H9 (cell line): ENCODE measurements at regions not wholly inside any gene's neighbourhood (a gene's known extent, or its start where the extent isn't known, plus 50 kb on each side); places are given as distances from the start of the nearest gene placed in this dataset.

Source experiments
- DNase-seq: peaks from one replicate; pipeline ENCODE4 v3.0.0-alpha.2; 2017
- H2AFZ ChIP-seq: one replicate; pipeline ENCODE4 v1.6.1; 2013; ENCODE audit warnings: mild to moderate bottlenecking, low read length, control low read depth, moderate library complexity
- H2AK5ac ChIP-seq: 2 replicates; pipeline ENCODE4 v1.6.1; 2013; ENCODE audit warnings: low read length, control low read depth, mixed read lengths; ENCODE audit not compliant: insufficient read length
- H2BK120ac ChIP-seq: one replicate; pipeline ENCODE4 v1.6.1; 2013; ENCODE audit warnings: low read depth, mild to moderate bottlenecking, low read length, control low read depth, inconsistent platforms; ENCODE audit not compliant: poor library complexity, severe bottlenecking
- H2BK12ac ChIP-seq: 2 replicates; pipeline ENCODE4 v1.6.1; 2013; ENCODE audit warnings: low read length, control low read depth, mixed read lengths, low read depth; ENCODE audit not compliant: insufficient read length
- H2BK15ac ChIP-seq: 2 replicates; pipeline ENCODE4 v1.6.1; 2013; ENCODE audit warnings: low read depth, low read length, control low read depth
- H2BK20ac ChIP-seq: one replicate; pipeline ENCODE4 v1.6.1; 2013; ENCODE audit warnings: low read depth, mild to moderate bottlenecking, low read length, control low read depth, inconsistent platforms; ENCODE audit not compliant: poor library complexity, severe bottlenecking
- H2BK5ac ChIP-seq: 2 replicates; pipeline ENCODE4 v1.6.1; 2013; ENCODE audit warnings: low read length, control low read depth, mixed read lengths; ENCODE audit not compliant: insufficient read length
- H3K14ac ChIP-seq: 2 replicates; pipeline ENCODE4 v1.6.1; 2013; ENCODE audit warnings: low read length, control low read depth; ENCODE audit not compliant: insufficient read depth
- H3K18ac ChIP-seq: 2 replicates; pipeline ENCODE4 v1.6.1; 2013; ENCODE audit warnings: low read depth, mild to moderate bottlenecking, mixed read lengths, low read length, control low read depth; ENCODE audit not compliant: insufficient read length
- H3K23ac ChIP-seq: 2 replicates; pipeline ENCODE4 v1.6.1; 2013; ENCODE audit warnings: low read length, control low read depth, mixed read lengths, low read depth; ENCODE audit not compliant: insufficient read length
- H3K23me2 ChIP-seq: 2 replicates; pipeline ENCODE4 v1.6.1; 2013; ENCODE audit warnings: low read depth, mild to moderate bottlenecking, mixed read lengths, low read length, control low read depth; ENCODE audit not compliant: insufficient read length, poor library complexity, severe bottlenecking
- H3K27ac ChIP-seq: 2 replicates; pipeline ENCODE4 v1.5.1; 2013; ENCODE audit warnings: low read length, control low read depth, mixed read lengths, low read depth; ENCODE audit not compliant: insufficient read length
- H3K27me3 ChIP-seq: 2 replicates; pipeline ENCODE4 v1.6.1; 2013; ENCODE audit warnings: low read length, control low read depth, inconsistent platforms; ENCODE audit not compliant: insufficient read depth
- H3K4ac ChIP-seq: 2 replicates; pipeline ENCODE4 v1.6.1; 2013; ENCODE audit warnings: low read depth, mild to moderate bottlenecking, control low read depth, inconsistent platforms, low read length, moderate library complexity
- H3K4me1 ChIP-seq: 2 replicates; pipeline ENCODE4 v1.6.1; 2013; ENCODE audit warnings: low read length, control low read depth, inconsistent platforms; ENCODE audit not compliant: insufficient read depth
- H3K4me2 ChIP-seq: 2 replicates; pipeline ENCODE4 v1.6.1; 2013; ENCODE audit warnings: low read length, control low read depth, mixed read lengths; ENCODE audit not compliant: insufficient read length, insufficient read depth
- H3K56ac ChIP-seq: 2 replicates; pipeline ENCODE4 v1.6.1; 2013; ENCODE audit warnings: low read depth, mild to moderate bottlenecking, mixed read lengths, low read length, control low read depth; ENCODE audit not compliant: insufficient read length
- H3K79me1 ChIP-seq: 2 replicates; pipeline ENCODE4 v1.6.1; 2013; ENCODE audit warnings: low read depth, mild to moderate bottlenecking, moderate library complexity, low read length, control low read depth, inconsistent platforms; ENCODE audit not compliant: insufficient read depth, poor library complexity, severe bottlenecking
- H3K79me2 ChIP-seq: 2 replicates; pipeline ENCODE4 v1.6.1; 2013; ENCODE audit warnings: low read length, control low read depth, inconsistent platforms; ENCODE audit not compliant: insufficient read depth
- H3K9ac ChIP-seq: 2 replicates; pipeline ENCODE4 v1.6.1; 2013; ENCODE audit warnings: low read length, control low read depth, mixed read lengths; ENCODE audit not compliant: insufficient read length; ENCODE audit errors: extremely low read depth
- H3K9me3 ChIP-seq: one replicate; pipeline ENCODE4 v1.6.1; 2013; ENCODE audit warnings: low read depth, low read length, inconsistent platforms; ENCODE audit not compliant: control insufficient read depth
- H3T11ph ChIP-seq: one replicate; pipeline ENCODE4 v1.6.1; 2013; ENCODE audit warnings: mild to moderate bottlenecking, low read length, control low read depth, inconsistent platforms
- H4K20me1 ChIP-seq: one replicate; pipeline ENCODE4 v1.6.1; 2013; ENCODE audit not compliant: control insufficient read depth, insufficient read length, insufficient read depth
- H4K5ac ChIP-seq: 2 replicates; pipeline ENCODE4 v1.6.1; 2013; ENCODE audit warnings: low read depth, mild to moderate bottlenecking, mixed read lengths, low read length, control low read depth; ENCODE audit not compliant: insufficient read length
- H4K8ac ChIP-seq: replicated peaks from 2 replicates; pipeline ENCODE4 v1.6.1; 2013; ENCODE audit warnings: low read length, control low read depth, mixed read lengths, low read depth; ENCODE audit not compliant: insufficient read length
- H4K91ac ChIP-seq: 2 replicates; pipeline ENCODE4 v1.6.1; 2013; ENCODE audit warnings: low read depth, mild to moderate bottlenecking, moderate library complexity, mixed read lengths, low read length, control low read depth; ENCODE audit not compliant: insufficient read length
- H3K27ac Mint-ChIP-seq, 3 experiments: 2 replicates in 2 of 3; 3 replicates in 1 of 3; pipeline ENCODE4 v1.8.0; 2020 to 2021; ENCODE audit warnings: mixed read lengths in 3 of 3, mild to moderate bottlenecking in 1 of 3, moderate library complexity in 1 of 3
- H3K27me3 Mint-ChIP-seq: 2 replicates; pipeline ENCODE4 v1.8.0; 2021; ENCODE audit warnings: low read depth, mild to moderate bottlenecking, moderate library complexity, mixed read lengths
- H3K36me3 Mint-ChIP-seq, 3 experiments: 2 replicates in 2 of 3; 3 replicates in 1 of 3; pipeline ENCODE4 v1.8.0; 2020 to 2021; ENCODE audit warnings: low read depth in 3 of 3, mixed read lengths in 3 of 3; ENCODE audit not compliant: insufficient read depth in 1 of 3
- H3K4me1 Mint-ChIP-seq, 2 experiments: 2 replicates each; pipeline ENCODE4 v1.8.0; 2020; ENCODE audit warnings: mixed read lengths in 2 of 2
- H3K4me3 Mint-ChIP-seq, 2 experiments: 2 replicates in 1 of 2; 3 replicates in 1 of 2; pipeline ENCODE4 v1.8.0; 2020 to 2021; ENCODE audit warnings: mild to moderate bottlenecking in 2 of 2, mixed read lengths in 2 of 2, moderate library complexity in 1 of 2
- H3K9me3 Mint-ChIP-seq, 2 experiments: 2 replicates in 1 of 2; 3 replicates in 1 of 2; pipeline ENCODE4 v1.8.0; 2020; ENCODE audit warnings: mild to moderate bottlenecking in 2 of 2, mixed read lengths in 2 of 2, moderate library complexity in 1 of 2
- CTCF ChIP-seq: fragments of 200-600 bp; sonication (generic); conservative IDR thresholded peaks from 3 replicates; pipeline ENCODE4 v1.8.0; 2021; ENCODE audit warnings: antibody characterized with exemption, mild to moderate bottlenecking
- WGBS: extraction: QIAGEN DNeasy Blood & Tissue Kit; methylation state at CpG from one replicate; pipeline ENCODE4 v1.1.7; 2013; ENCODE audit warnings: missing lambda C conversion rate, low lambda C conversion rate, mixed read lengths; ENCODE audit not compliant: insufficient read length; ENCODE audit errors: extremely low coverage; 5-methylcytosine and 5-hydroxymethylcytosine counted together

GRCh38 chr14:105905456-105905855 lies 379.1 kb downstream of the TMEM121 start:
- Histone ChIP-seq H3K79me2 (no peaks in the 10 kb centered on the region), H3K4me1 (no peaks in the 10 kb centered on the region), H3K79me1 (no peaks in the 10 kb centered on the region), H4K20me1 (no peaks in the 10 kb centered on the region), H4K8ac (no peak overlapping the region), H2AFZ (no peak overlapping the region), H4K5ac (no peak overlapping the region), H2BK12ac (no peak overlapping the region), H3T11ph (no peak overlapping the region), H2BK15ac (no peak overlapping the region), H2BK5ac (no peak overlapping the region), H3K56ac (no peak overlapping the region), H2BK20ac (no peak overlapping the region), H3K9ac (no peak overlapping the region), H2BK120ac (no peak overlapping the region), H3K27ac (no peak overlapping the region), H3K23ac (no peak overlapping the region), H3K23me2 (no peaks in the 10 kb centered on the region), H3K9me3 (peaks cover 83% of the 10 kb centered on the region), H3K4ac (no peak overlapping the region), H3K18ac (no peak overlapping the region), H3K14ac (no peak overlapping the region), H4K91ac (no peak overlapping the region), H3K4me2 (no peak overlapping the region), H3K27me3 (no peaks in the 10 kb centered on the region), H2AK5ac (no peak overlapping the region)
- H3K27ac Mint-ChIP-seq, result no peak overlapping the region
- TF ChIP-seq CTCF, result no peak
- H3K4me1 Mint-ChIP-seq, result no peaks in the 10 kb centered on the region
- no peaks in the 10 kb centered on the region for H3K27me3 Mint-ChIP-seq
- peaks cover 4 to 16% (median 7%) of the 10 kb centered on the region in 3 experiments; a peak in 5 of 7 replicates for H3K36me3 Mint-ChIP-seq
- peaks cover 81 to 96% of the 10 kb centered on the region in 2 experiments for H3K9me3 Mint-ChIP-seq
- WGBS, result no CpG with 5 or more reads among the region's 11 CpGs
- DNase-seq, result no peak
- no peak overlapping the region for H3K4me3 Mint-ChIP-seq
